HCT116 (cell line): ENCODE measurements at regions not wholly inside any gene's neighbourhood (a gene's known extent, or its start where the extent isn't known, plus 50 kb on each side); places are given as distances from the start of the nearest gene placed in this dataset.
"Not testable (repeated sequence)": the region's sequence is repeated elsewhere in the genome, so short reads cannot be mapped to it uniquely, and the experiment has no call there.

ENCODE experiments used
- ATAC-seq: fragments of 200-7000 bp; cut with Tn5 transposase; 2 replicates; pipeline ENCODE4 v1.9.1; 2020; ENCODE audit warnings: mild to moderate bottlenecking, moderate library complexity
- BruUV-seq: library from RNA; stranded (reverse); fragments of 400-500 nt; replicated peaks from 2 replicates; lab custom pipeline; 2021; lab: Mats Ljungman, UMichigan
- CTCF ChIA-PET: fragments of 300-600 bp; sonication (Branson Sonifier 250); formaldehyde crosslinking; loops from one replicate; lab custom pipeline; 2021; ENCODE audit warnings: antibody characterized with exemption; lab: Charles Lee
- POLR2A ChIA-PET: fragments of 300-600, 350-600 bp; sonication (Branson Sonifier 250); formaldehyde crosslinking; loops from one replicate; lab custom pipeline; 2021; ENCODE audit warnings: antibody characterized with exemption; lab: Charles Lee
- RAD21 ChIA-PET, 2 experiments: fragments of 300-600 bp; sonication (Branson Sonifier 250); formaldehyde crosslinking; loops; one replicate each; lab custom pipeline; 2023; ENCODE audit warnings: low total read pairs in 2 of 2; ENCODE audit not compliant: uncharacterized antibody in 2 of 2, unreplicated experiment in 2 of 2, low non-redundant PET in 1 of 2; lab: Charles Lee
- DNase-seq: peaks from one replicate; pipeline ENCODE4 v3.0.0-alpha.2; 2010; ENCODE audit warnings: low read depth, low spot score
- H2AFZ ChIP-seq: fragments of 200-600 bp; shearing (Covaris generic), sonication (generic); 2 replicates; pipeline ENCODE4 v1.6.1; 2017; ENCODE audit warnings: low read depth, mixed run types, mixed read lengths, antibody characterized with exemption, low read length; ENCODE audit not compliant: poor library complexity, severe bottlenecking
- H3K27ac ChIP-seq: 2 replicates; pipeline ENCODE4 v1.5.1; 2012; ENCODE audit warnings: low read depth, low read length
- H3K27me3 ChIP-seq: fragments of 200-600 bp; sonication (generic); 2 replicates; pipeline ENCODE4 v1.6.1; 2016; ENCODE audit warnings: mixed run types, low read length, mixed read lengths; ENCODE audit not compliant: insufficient read depth
- H3K36me3 ChIP-seq, 2 experiments: fragments of 200-500 bp in 1 of 2; fragments of 200-600 bp in 1 of 2; sonication (Bioruptor generic) in 1 of 2; sonication (generic) in 1 of 2; 2 replicates each; pipeline versions ENCODE4 v1.5.1 to v1.6.1; 2014 to 2016; ENCODE audit warnings: low read length in 2 of 2, inconsistent platforms in 1 of 2, mixed read lengths in 1 of 2, mixed run types in 1 of 2; ENCODE audit not compliant: insufficient read depth in 2 of 2, control insufficient read depth in 1 of 2
- H3K4me1 ChIP-seq, 2 experiments: fragments of 200-600 bp in 1 of 2; sonication (generic) in 1 of 2; 2 replicates each; pipeline versions ENCODE4 v1.5.1 to v1.6.1; 2012 to 2017; ENCODE audit warnings: low read length in 2 of 2, inconsistent platforms in 1 of 2, mild to moderate bottlenecking in 1 of 2, mixed read lengths in 1 of 2, mixed run types in 1 of 2, moderate library complexity in 1 of 2; ENCODE audit not compliant: insufficient read depth in 2 of 2, control insufficient read depth in 1 of 2
- H3K4me2 ChIP-seq: fragments of 200-600 bp; sonication (generic); 2 replicates; pipeline ENCODE4 v1.6.1; 2017; ENCODE audit warnings: mixed run types, low read length, mixed read lengths
- H3K4me3 ChIP-seq, 2 experiments: fragments of 200-600 bp in 1 of 2; sonication (generic) in 1 of 2; replicated peaks in 1 of 2; 2 replicates each; pipeline ENCODE4 v1.5.1; 2011 to 2016; ENCODE audit warnings: low read length in 2 of 2, control low read depth in 1 of 2, low read depth in 1 of 2, mild to moderate bottlenecking in 1 of 2, mixed read lengths in 1 of 2, mixed run types in 1 of 2
- H3K79me2 ChIP-seq: fragments of 200-600 bp; sonication (generic); 2 replicates; pipeline ENCODE4 v1.6.1; 2017; ENCODE audit warnings: mild to moderate bottlenecking, mixed run types, low read length, moderate library complexity, mixed read lengths; ENCODE audit not compliant: insufficient read depth
- H3K9ac ChIP-seq: fragments of 200-600 bp; sonication (generic); 2 replicates; pipeline ENCODE4 v1.6.1; 2016; ENCODE audit warnings: low read length, mixed read lengths
- H3K9me2 ChIP-seq: fragments of 200-600 bp; sonication (generic), shearing (Covaris generic); 2 replicates; pipeline ENCODE4 v1.6.1; 2017; ENCODE audit warnings: mixed run types, mild to moderate bottlenecking, moderate library complexity; ENCODE audit not compliant: insufficient read depth
- H3K9me3 ChIP-seq, 2 experiments: fragments of 200-500 bp in 1 of 2; fragments of 200-600 bp in 1 of 2; sonication (Bioruptor generic) in 1 of 2; sonication (generic) in 1 of 2; 2 replicates each; pipeline ENCODE4 v1.6.1; 2014 to 2017; ENCODE audit warnings: low read length in 2 of 2, mixed read lengths in 2 of 2, inconsistent platforms in 1 of 2, low read depth in 1 of 2, mild to moderate bottlenecking in 1 of 2, mixed run types in 1 of 2, moderate library complexity in 1 of 2; ENCODE audit not compliant: control insufficient read depth in 1 of 2, insufficient read depth in 1 of 2
- H4K20me1 ChIP-seq: fragments of 200-600 bp; sonication (generic), shearing (Covaris generic); 2 replicates; pipeline ENCODE4 v1.6.1; 2017; ENCODE audit warnings: mixed run types, mild to moderate bottlenecking, moderate library complexity; ENCODE audit not compliant: insufficient read depth
- CTCF ChIP-seq, 3 experiments: fragments of 200-600 bp in 1 of 3; sonication (generic) in 1 of 3; IDR thresholded peaks in 2 of 3; conservative IDR thresholded peaks in 1 of 3; 2 replicates each; pipeline ENCODE4 v1.5.1; 2012 to 2017; ENCODE audit warnings: low read depth in 2 of 3, low read length in 2 of 3, antibody characterized with exemption in 1 of 3, borderline replicate concordance in 1 of 3, control low read depth in 1 of 3, mild to moderate bottlenecking in 1 of 3, mixed read lengths in 1 of 3, mixed run types in 1 of 3, moderate library complexity in 1 of 3; ENCODE audit not compliant: insufficient read depth in 1 of 3
- EGR1 ChIP-seq: IDR thresholded peaks from 2 replicates; pipeline ENCODE4 v1.6.1; 2012; ENCODE audit warnings: low read depth
- ELF1 ChIP-seq: IDR thresholded peaks from 2 replicates; pipeline ENCODE4 v1.6.1; 2012; ENCODE audit warnings: low read depth, borderline replicate concordance
- JUND ChIP-seq: IDR thresholded peaks from 2 replicates; pipeline ENCODE4 v1.6.1; 2012
- POLR2A ChIP-seq: IDR thresholded peaks from 2 replicates; pipeline ENCODE4 v1.7.0; 2011; ENCODE audit warnings: borderline replicate concordance; ENCODE audit not compliant: insufficient read depth, insufficient read length; ENCODE audit errors: extremely low read depth
- POLR2AphosphoS5 ChIP-seq: IDR thresholded peaks from 2 replicates; pipeline ENCODE4 v1.6.1; 2011; ENCODE audit warnings: mild to moderate bottlenecking, low read depth, low read length, moderate library complexity
- SIN3A ChIP-seq: IDR thresholded peaks from 2 replicates; pipeline ENCODE4 v1.6.1; 2012; ENCODE audit warnings: low read depth
- SP1 ChIP-seq: IDR thresholded peaks from 2 replicates; pipeline ENCODE4 v1.6.1; 2012; ENCODE audit warnings: low read depth
- SRF ChIP-seq: IDR thresholded peaks from 2 replicates; pipeline ENCODE4 v1.6.1; 2012; ENCODE audit warnings: low read depth
- TCF7L2 ChIP-seq: IDR thresholded peaks from 2 replicates; pipeline ENCODE4 v1.7.0; 2011; ENCODE audit warnings: borderline replicate concordance, inconsistent platforms; ENCODE audit not compliant: insufficient read depth, insufficient read length; ENCODE audit errors: extremely low read depth
- YY1 ChIP-seq: IDR thresholded peaks from 2 replicates; pipeline ENCODE4 v1.6.1; 2011; ENCODE audit warnings: low read length, low read depth, moderate library complexity, mild to moderate bottlenecking; ENCODE audit not compliant: insufficient replicate concordance; ENCODE audit errors: extremely low read depth
- ZFX ChIP-seq: fragments of 450-650 bp; IDR thresholded peaks from 2 replicates; pipeline ENCODE4 v1.6.1; 2017
- intact Hi-C: fragments of 100-400 bp; cut with micrococcal nuclease; formaldehyde crosslinking; loops from 2 replicates; pipeline ENCODE4 v1.10.0; 2022
- TF ChIP-seq, protein P1 (sequence below): IDR thresholded peaks from 2 replicates; pipeline ENCODE4 v1.6.1; 2012
- TF ChIP-seq, protein P2 (sequence below): IDR thresholded peaks from 2 replicates; pipeline ENCODE4 v1.6.1; 2012

- Histone ChIP-seq H3K79me2 (no peaks in the 10 kb centered on the region), H2AFZ (no peak overlapping the region), H3K9me2 (no peaks in the 10 kb centered on the region), H3K27ac (no peak overlapping the region), H3K27me3 (no peaks in the 10 kb centered on the region), H3K9ac (no peak overlapping the region), H3K4me2 (no peak overlapping the region), H3K4me3 (no peak overlapping the region), H3K36me3 (no peaks in the 10 kb centered on the region), H3K9me3 (no peaks in the 10 kb centered on the region), H4K20me1 (no peaks in the 10 kb centered on the region), H3K4me1 (no peaks in the 10 kb centered on the region)
- DNase-seq = no peak
- intact Hi-C loops = loop anchor here (10.0 kb wide), 1 partner anchor 115 kb away; no protein-coding TSS in a partner anchor
- TF ChIP-seq YY1 = no peak
- TF ChIP-seq, protein P1, sequence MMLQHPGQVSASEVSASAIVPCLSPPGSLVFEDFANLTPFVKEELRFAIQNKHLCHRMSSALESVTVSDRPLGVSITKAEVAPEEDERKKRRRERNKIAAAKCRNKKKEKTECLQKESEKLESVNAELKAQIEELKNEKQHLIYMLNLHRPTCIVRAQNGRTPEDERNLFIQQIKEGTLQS = no peak
- no peak for TF ChIP-seq SP1
- TF ChIP-seq ZFX = no peak
- no peak for TF ChIP-seq EGR1
- TF ChIP-seq POLR2AphosphoS5 = no peak
- TF ChIP-seq ELF1 = no peak
- TF ChIP-seq TCF7L2 = no peak
- TF ChIP-seq JUND = no peak
- TF ChIP-seq, protein P2, sequence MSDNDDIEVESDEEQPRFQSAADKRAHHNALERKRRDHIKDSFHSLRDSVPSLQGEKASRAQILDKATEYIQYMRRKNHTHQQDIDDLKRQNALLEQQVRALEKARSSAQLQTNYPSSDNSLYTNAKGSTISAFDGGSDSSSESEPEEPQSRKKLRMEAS = no peak
- no peak for TF ChIP-seq SIN3A
- no peak for TF ChIP-seq POLR2A
- no peak for TF ChIP-seq CTCF (IDR thresholded peaks at IDR 0.05 in 2 of 3, conservative IDR thresholded peaks at IDR 0.05 in 1 of 3; ENCODE audit: borderline replicate concordance in 1 of 3, insufficient read depth in 1 of 3, low read depth in 2 of 3, low read length in 2 of 3)
- TF ChIP-seq SRF = no peak
- ChIA-PET CTCF (no interaction called here), RAD21 (no interaction called here), POLR2A (no interaction called here)
- no TSS peak for BruUV-seq
- no peak for ATAC-seq
These were observed 59.9 kb downstream of the OXSM start for GRCh38 chr3:25849641-25850385.

GRCh38 chr3:25851693-25852259, 61.9 kb downstream of the OXSM start:
- CTCF ChIA-PET, H3K4me1 ChIP-seq, POLR2A ChIA-PET: not testable (repeated sequence)

More at GRCh38 chr3:25851693-25852259, 61.9 kb downstream of the OXSM start:
- intact Hi-C loops, H3K4me3 ChIP-seq, H4K20me1 ChIP-seq, DNase-seq, H3K27ac ChIP-seq, H2AFZ ChIP-seq, H3K4me2 ChIP-seq, H3K36me3 ChIP-seq, H3K9me2 ChIP-seq, RAD21 ChIA-PET, ATAC-seq, BruUV-seq, H3K27me3 ChIP-seq, H3K79me2 ChIP-seq, H3K9ac ChIP-seq, H3K9me3 ChIP-seq: not testable (repeated sequence)
